HUES6 (cell line): ENCODE measurements at regions not wholly inside any gene's neighbourhood (a gene's known extent, or its start where the extent isn't known, plus 50 kb on each side); places are given as distances from the start of the nearest gene placed in this dataset.
"Not testable (repeated sequence)": the region's sequence is repeated elsewhere in the genome, so short reads cannot be mapped to it uniquely, and the experiment has no call there.

Experiments used
- H3K27ac ChIP-seq: 2 replicates; pipeline ENCODE4 v1.7.0; 2013; ENCODE audit warnings: low read depth, mild to moderate bottlenecking, low read length, inconsistent platforms
- H3K27me3 ChIP-seq: 2 replicates; pipeline ENCODE4 v1.6.1; 2013; ENCODE audit warnings: low read length; ENCODE audit not compliant: control insufficient read depth, insufficient read depth
- H3K36me3 ChIP-seq: 2 replicates; pipeline ENCODE4 v1.6.1; 2013; ENCODE audit warnings: low read length; ENCODE audit not compliant: control insufficient read depth, insufficient read depth
- H3K4me1 ChIP-seq: 2 replicates; pipeline ENCODE4 v1.6.1; 2013; ENCODE audit warnings: low read length; ENCODE audit not compliant: control insufficient read depth, insufficient read depth
- H3K4me3 ChIP-seq: 2 replicates; pipeline ENCODE4 v1.5.1; 2013; ENCODE audit warnings: low read depth, low read length
- H3K9ac ChIP-seq: one replicate; pipeline ENCODE4 v1.6.1; 2013; ENCODE audit warnings: mild to moderate bottlenecking, low read length
- H3K9me3 ChIP-seq: 2 replicates; pipeline ENCODE4 v1.6.1; 2013; ENCODE audit warnings: low read depth, low read length; ENCODE audit not compliant: control insufficient read depth, insufficient read depth

GRCh38 chr12:131287015-131287937 lies 333.6 kb downstream of the ADGRD1 start:
- Histone ChIP-seq H3K4me3 (no peak overlapping the region), H3K9me3 (no peaks in the 10 kb centered on the region), H3K27me3 (no peaks in the 10 kb centered on the region), H3K27ac (no peak overlapping the region), H3K36me3 (no peaks in the 10 kb centered on the region), H3K4me1 (no peaks in the 10 kb centered on the region), H3K9ac (no peak overlapping the region)

GRCh38 chr12:131287938-131288764 lies 334.4 kb downstream of the ADGRD1 start:
- no peak overlapping the region for H3K27ac ChIP-seq
- H3K9me3 ChIP-seq: no peaks in the 10 kb centered on the region
- no peak overlapping the region for H3K4me3 ChIP-seq
- H3K4me1 ChIP-seq: no peaks in the 10 kb centered on the region; the same call in 1 of the 2 replicates
- H3K36me3 ChIP-seq: no peaks in the 10 kb centered on the region
- H3K27me3 ChIP-seq: no peaks in the 10 kb centered on the region
- H3K9ac ChIP-seq: no peak overlapping the region

DNA sequence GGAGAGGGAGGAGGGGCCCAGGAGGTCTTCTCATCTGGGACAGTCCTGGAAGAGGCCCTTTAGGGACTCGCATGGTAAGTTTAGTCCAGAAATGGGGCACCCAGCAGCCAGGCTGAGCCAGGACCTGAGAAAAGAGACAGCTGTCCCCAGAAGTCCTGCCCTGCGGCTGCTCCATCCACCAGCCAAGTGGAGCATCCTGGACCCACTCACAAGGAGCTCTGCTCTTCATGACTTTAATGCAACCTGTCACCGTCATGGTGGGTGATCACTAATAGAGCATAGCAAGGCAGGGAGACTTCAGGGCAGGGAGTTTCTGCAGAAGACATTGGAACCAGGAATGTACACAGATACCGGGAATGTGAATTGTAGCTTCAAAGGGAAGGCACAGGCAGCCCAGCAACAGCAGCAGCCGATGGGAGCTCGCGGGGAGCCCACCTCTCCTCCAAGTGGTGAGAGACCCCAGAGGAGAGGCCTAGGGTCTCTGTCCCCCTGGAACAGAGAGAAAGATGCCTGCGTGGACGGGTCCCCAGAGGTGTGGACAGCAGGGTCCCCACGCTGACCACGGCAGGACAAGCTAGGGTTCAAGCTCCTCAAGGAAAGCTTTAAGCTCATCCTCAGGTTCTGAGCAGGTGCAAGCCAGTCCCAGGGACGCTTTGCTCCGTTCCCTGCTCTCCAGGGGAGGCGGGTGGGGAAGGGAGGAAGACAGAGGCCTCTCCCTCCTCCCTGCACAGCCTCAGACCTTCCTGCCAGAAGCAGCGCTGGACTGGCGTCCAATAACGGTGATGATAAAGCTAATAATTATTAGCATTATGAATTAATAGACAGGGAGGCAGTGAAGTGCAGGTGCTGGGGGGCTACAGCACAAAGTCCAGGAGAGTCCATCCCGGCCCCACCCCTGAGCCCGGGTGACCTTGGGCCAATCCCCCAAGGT lies 335.3 kb downstream of the ADGRD1 start:
- not testable (repeated sequence) for H3K9me3 ChIP-seq, H3K4me1 ChIP-seq, H3K36me3 ChIP-seq, H3K9ac ChIP-seq, H3K4me3 ChIP-seq, H3K27ac ChIP-seq, H3K27me3 ChIP-seq

GRCh38 chr12:131289807-131290206 lies 336.1 kb downstream of the ADGRD1 start:
- H3K4me3 ChIP-seq, H3K4me1 ChIP-seq: not testable (repeated sequence)

GRCh38 chr12:131290255-131290959 lies 336.7 kb downstream of the ADGRD1 start:
- Histone ChIP-seq H3K4me1 (no peaks in the 10 kb centered on the region; the same call in 1 of the 2 replicates), H3K36me3 (no peaks in the 10 kb centered on the region), H3K27me3 (no peaks in the 10 kb centered on the region), H3K27ac (no peak overlapping the region), H3K4me3 (no peak overlapping the region), H3K9ac (no peak overlapping the region), H3K9me3 (no peaks in the 10 kb centered on the region)

More at GRCh38 chr12:131289807-131290206, 336.1 kb downstream of the ADGRD1 start:
- not testable (repeated sequence) for H3K36me3 ChIP-seq, H3K27me3 ChIP-seq, H3K9ac ChIP-seq, H3K9me3 ChIP-seq, H3K27ac ChIP-seq

DNA sequence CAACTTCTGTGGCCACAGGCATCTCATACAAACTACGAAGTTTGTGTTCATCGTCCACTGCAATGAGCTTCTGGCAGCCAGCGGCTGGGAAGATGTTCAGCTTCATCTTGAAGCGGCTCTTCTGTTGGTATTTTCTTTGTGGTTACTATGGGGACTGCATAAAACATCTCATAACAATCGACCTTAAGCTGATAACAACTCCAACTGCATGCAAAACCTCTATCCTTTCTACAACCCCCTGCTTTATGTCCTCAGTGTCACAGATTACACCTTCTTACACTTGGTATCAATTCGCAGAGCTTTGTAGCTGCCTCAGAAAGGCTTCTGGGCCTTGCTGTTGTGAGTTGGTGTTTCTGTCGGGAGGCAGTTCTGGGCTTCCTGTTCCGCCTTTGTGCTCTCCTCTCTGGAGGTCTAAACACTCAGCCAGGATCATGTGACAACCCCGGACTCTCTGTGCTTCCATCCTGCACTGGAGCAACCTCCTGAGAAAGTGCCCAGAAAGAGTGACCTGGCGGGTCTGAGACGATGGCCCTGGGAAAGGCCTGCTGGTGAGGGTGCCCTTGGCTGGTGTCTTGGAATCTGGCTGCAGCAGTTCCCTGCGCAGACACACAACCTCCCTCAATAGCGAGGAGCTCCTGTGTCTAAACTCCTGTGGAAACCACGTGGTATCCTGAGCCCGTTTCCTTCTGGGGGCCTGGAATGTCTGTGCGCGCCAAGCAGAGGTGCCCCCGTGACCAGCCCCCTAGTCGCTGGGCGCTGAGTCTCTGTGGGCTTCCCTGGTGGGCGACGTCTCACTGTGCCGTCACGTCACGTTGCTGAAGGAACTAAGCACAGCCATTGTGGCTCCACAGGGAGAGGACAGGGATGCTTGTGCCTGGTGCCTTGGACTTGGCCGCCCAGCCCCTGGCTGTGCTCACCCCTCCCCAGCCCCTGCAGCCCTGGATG lies 339.6 kb downstream of the ADGRD1 start:
- H3K36me3 ChIP-seq, H3K9ac ChIP-seq, H3K27me3 ChIP-seq, H3K4me1 ChIP-seq, H3K4me3 ChIP-seq, H3K9me3 ChIP-seq, H3K27ac ChIP-seq: not testable (repeated sequence)

GRCh38 chr12:131294716-131295115 lies 341.0 kb downstream of the ADGRD1 start:
- H3K9ac ChIP-seq, H3K9me3 ChIP-seq, H3K27me3 ChIP-seq, H3K27ac ChIP-seq, H3K36me3 ChIP-seq, H3K4me1 ChIP-seq, H3K4me3 ChIP-seq: not testable (repeated sequence)

GRCh38 chr12:131295117-131295516 lies 341.4 kb downstream of the ADGRD1 start:
- not testable (repeated sequence) for H3K36me3 ChIP-seq, H3K4me1 ChIP-seq, H3K9me3 ChIP-seq, H3K27ac ChIP-seq, H3K27me3 ChIP-seq, H3K9ac ChIP-seq, H3K4me3 ChIP-seq

- not testable (repeated sequence) for H3K9ac ChIP-seq, H3K36me3 ChIP-seq, H3K27me3 ChIP-seq, H3K4me1 ChIP-seq, H3K27ac ChIP-seq, H3K4me3 ChIP-seq, H3K9me3 ChIP-seq
Measured at GRCh38 chr12:131295559-131295958, 341.9 kb downstream of the ADGRD1 start.
